ENCODE measurements at regions not wholly inside any gene's neighbourhood (a gene's known extent, or its start where the extent isn't known, plus 50 kb on each side); places are given as distances from the start of the nearest gene placed in this dataset.
"Not testable (repeated sequence)": the region's sequence is repeated elsewhere in the genome, so short reads cannot be mapped to it uniquely, and the experiment has no call there.

DNA sequence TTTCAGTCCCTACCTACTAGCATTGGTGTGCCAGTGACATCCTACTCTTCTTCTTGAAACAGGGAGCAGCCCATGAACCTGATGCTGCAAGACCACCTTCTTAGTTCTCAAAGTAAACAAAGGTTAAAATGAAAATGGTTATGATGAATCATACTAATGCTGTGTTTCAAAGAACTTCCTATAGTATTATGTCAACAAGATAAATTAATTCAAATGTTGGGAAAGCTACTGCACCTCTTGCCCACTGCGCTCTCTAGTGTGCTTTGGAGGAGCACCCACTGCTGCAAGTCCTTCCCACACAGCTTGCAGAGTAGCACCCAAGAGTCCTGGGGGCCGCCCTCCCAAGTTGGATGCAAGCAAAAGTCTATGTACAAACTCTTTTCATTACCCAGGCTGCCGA lies 81.1 kb downstream of the CD200R1L start:
- DNase-seq (ENCODE audit: low read depth in 2 of 2): no peak

DNA sequence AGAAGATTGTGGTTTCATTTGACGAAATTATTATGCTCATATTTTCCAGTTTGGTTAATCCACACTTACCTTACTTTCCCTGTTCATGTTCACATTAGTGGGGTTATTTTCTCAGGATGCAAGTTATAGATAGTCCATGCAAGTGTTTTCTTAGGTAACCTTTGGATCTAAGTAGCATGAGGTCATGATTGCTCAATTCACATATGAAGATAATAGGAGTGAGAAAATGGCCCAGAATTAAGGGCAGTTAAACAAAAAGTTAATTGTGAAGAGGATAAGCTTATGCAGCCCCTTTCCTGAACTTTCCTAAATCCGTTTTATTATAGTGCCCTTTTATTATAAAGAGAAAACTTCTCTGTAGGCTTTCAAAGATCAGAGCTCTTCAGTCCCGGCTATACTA lies 83.4 kb downstream of the CD200R1L start:
- DNase-seq (ENCODE audit: low read depth in 2 of 2): no peak

DNA sequence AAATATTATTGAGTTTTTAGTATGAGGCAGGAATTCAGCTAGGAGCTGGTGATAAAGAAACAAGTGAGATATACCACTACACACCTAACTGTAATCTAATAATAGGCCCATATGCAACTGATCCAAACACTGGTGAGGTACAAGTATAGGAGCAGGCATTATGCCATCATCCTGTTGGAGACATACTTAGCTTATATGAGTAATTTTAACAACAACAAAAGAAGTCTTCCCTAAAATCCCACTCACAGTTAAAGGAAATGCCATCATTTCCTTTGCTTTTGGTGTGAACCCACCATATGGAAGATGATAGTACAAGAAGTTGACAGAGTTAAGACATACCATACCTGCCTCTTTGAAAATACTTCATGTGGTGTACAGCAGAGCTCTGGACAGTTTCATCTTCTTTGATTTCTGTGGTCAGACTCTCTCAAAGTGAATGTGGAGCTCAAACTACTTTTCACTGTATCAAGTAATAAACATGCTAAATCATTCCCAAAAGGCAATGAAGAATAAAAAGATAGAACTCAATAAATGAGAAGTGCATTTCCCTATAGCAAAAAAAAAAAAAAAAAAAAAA lies 85.5 kb downstream of the CD200R1L start:
- no peak for DNase-seq (ENCODE audit: low read depth in 2 of 2)

DNA sequence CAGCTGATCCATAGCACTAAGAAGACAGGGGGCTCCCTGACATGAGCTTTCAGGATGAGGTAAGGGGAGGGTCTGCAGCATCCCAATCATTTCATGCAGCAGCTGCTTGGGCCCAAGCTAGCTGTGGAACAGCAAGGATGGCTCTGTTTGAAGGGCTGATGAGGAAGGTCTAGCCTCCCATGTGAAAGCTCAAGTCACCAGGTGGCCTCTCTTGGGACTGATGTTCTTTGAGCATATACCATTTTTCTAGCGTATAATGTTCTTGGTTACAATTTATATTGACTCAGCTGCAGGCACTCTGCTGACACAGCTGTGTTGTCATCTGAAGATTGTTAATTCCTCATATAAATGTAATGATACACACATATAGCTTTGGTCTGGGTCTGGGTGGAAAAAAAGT lies 87.0 kb downstream of the CD200R1L start:
- no peak for DNase-seq (ENCODE audit: low read depth in 2 of 2)

DNA sequence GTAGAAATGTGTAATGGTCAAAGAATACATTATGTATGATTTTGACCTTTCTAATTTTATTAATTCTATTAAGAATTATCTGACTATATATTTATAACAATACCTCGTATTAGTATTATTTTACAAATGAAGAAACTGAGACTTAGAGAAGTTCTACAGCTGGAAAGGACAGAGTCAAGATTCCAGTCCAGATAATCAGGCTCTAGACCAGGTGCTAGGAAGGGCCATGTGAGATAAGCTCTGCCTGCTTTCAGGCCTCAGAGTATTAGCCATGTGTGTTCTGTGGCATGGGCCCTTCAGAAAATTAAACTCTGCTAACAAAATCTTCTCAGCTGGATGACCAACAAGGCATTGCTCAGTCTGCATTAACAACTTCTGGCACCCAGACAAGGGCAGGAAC lies 87.5 kb downstream of the CD200R1L start:
- no peak for DNase-seq (ENCODE audit: low read depth in 2 of 2)

DNA sequence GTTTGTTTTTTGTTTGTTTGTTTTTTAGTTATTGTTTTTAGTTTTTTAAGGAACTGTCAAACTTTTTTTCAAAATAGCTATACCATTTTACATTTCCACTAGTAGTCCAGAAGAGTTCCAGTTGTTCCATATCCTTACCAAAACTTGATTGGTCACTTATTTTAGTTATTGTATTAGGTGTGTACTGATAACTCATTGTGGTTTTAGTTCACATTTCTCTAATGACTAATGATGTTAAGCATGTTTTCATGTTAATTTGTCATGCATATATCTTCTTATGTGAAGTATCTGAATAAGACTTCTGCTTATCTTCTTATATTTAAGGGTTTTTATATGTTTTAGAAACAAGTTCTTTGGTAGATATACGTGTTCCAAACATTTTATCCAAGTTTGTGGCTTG lies 89.5 kb downstream of the CD200R1L start:
- DNase-seq (ENCODE audit: low read depth in 2 of 2): no peak

DNA sequence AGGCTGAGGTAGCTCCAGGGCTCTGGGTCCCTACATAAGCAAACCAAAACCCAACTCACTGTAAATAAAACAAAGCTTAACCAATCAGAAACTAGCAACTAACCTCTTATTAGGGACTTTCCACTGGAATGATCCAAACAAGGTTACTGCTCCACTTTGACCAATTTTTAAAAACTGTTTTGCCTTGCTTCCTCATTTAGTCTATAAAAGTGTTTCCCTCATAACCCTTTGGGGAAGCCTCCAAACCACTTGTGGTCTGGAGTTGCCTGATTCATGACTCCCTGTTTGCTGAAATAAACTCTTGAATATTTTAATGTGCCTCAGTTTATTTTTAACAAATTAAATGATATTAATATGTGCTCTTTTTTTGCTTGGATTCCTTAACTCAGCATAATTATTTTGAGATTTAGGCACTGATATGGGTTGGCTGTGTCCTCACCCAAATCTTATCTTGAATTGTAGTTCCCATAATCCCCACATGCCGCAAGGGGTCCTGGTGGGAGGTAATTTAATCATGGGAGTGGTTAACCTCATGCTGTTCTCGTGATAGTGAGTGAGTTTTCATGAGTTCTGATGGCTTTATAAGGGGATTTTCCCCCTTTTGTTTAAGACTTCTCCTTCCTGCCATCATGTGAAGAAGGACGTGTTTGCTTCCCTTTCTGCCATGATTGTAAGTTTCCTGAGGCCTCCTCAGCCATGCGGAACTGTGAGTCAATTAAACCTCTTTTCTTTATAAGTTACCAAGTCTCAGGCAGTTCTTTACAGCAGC lies 90.6 kb downstream of the CD200R1L start:
- no peak for DNase-seq (ENCODE audit: low read depth in 2 of 2)

DNA sequence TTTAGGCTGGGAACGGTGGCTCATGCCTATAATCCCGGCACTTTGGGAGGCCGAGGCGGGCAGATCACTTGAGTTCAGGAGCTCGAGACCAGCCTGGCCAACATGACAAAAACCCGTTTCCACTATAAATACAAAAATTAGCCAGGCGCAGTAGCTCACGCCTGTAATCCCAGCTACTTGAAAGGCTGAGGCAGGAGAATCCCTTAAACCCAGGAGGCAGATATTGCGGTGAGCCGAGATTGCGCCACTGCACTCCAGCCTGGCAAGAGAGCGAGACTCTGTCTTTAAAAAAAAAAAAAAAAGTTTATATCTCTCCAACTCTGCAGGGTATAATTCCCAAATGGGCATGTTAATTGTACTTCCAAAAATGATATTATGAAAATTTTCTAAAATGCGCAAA lies 91.6 kb downstream of the CD200R1L start:
- DNase-seq (ENCODE audit: low read depth in 2 of 2): not testable (repeated sequence)

DNA sequence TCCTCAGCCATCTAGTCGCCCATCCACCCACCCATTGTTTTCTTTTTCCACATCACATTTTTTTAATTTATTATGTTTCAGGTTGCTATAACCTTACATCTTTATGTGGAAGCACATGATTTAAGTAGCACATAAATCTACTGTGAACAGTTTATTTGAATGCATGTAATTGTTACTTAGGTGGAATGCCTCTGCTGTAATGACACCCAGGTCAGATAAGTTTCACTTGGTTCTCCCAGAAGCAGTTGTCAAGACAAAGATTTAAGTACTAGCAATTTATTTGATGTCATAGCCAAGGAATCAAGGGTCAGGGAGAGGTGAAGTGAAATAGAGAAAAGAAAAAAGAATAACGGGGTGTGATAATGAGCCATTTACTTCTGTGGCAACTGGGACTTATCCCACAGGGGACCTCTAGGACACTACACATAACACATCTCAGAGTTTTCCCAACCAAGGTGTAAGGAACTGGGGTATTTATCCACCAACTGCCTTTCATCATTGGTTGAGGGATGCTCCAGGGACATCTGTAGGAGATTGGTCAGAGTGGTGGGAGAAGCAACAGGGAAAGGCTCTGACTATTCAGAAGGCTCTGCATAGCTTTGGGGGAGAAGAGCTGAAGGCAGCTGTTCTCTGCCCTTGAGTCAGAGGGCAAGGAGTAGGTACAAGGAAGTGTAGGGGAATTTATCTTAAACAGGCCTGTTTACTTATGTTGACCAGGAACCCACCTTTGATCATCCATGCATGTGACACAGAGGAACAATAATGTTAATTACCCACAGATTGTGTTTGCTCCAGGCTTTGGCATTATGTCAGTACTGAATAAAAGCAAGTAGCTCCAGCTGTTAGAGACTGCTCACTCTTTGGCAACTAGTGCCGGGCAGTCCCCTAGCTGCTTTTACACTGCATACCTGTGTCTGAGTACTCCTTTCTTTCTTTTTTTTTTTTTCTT lies 94.8 kb downstream of the CD200R1L start:
- no peak for DNase-seq (ENCODE audit: low read depth in 2 of 2)

DNA sequence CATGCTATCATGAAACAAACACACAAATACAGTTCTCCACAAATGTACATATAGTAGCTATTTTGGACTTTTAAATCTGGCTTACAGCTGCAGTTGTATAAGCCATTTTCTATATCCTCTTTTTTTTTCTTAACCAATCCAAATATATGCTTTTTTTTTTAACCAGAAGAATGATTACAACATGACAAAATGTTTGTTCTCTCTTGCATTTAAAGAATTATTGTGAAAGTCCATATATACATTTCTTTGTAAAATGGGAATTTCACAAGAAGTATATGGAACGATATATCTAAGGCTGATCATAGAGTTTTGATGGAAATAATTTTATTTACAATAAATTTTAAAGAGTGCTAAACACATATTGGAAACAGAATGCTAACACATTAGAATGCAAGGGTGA lies 95.6 kb downstream of the CD200R1L start:
- no peak for DNase-seq (ENCODE audit: low read depth in 2 of 2)

DNA sequence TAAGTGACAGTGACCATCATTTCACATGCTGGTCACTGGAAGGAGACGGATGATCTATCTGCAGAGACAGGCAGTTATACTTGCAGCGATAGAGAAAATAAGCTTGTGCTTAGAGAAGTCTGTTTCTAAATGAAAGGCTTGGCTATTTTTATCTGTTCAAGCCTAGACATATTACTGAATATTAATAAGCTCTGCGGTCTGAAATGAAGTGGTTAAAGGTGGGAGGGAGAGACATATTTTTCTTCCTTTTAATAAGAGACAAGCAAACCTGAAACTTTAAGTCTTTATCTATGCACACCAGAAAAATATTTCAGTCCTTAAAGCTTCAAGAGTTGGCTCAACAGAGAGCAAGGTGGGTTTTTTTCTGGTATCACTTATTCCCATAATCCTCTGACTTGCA lies 99.0 kb downstream of the CD200R1L start:
- no peak for DNase-seq (ENCODE audit: low read depth in 2 of 2)

DNA sequence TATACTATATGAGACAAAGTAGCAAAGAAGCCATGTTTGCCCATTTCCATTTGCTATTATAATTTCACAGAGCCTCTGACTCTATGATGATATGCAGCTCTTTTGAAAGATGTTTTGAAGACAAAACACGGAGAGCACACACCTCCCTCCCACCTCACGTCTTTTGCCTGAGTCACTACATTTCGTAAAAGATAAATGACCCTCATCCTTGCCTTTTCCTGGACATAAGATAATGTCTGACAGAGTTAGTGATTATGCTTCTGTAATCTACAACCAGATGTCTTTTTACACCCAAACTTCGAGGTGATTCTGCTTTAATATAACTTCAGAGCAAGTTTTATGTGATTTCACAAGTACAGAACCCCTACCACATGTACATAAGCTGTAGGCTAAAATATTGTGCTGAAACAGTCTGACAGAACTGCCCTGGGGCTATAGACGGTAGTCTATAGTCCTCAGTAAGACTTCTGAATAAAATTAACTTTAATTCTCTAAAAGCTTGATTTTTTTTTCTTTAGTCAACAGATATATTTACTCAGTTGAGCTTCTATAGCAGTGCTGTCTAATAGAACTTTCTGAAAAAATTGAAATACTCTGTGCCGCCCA lies 99.9 kb downstream of the CD200R1L start:
- no peak for DNase-seq (ENCODE audit: low read depth in 2 of 2)

DNA sequence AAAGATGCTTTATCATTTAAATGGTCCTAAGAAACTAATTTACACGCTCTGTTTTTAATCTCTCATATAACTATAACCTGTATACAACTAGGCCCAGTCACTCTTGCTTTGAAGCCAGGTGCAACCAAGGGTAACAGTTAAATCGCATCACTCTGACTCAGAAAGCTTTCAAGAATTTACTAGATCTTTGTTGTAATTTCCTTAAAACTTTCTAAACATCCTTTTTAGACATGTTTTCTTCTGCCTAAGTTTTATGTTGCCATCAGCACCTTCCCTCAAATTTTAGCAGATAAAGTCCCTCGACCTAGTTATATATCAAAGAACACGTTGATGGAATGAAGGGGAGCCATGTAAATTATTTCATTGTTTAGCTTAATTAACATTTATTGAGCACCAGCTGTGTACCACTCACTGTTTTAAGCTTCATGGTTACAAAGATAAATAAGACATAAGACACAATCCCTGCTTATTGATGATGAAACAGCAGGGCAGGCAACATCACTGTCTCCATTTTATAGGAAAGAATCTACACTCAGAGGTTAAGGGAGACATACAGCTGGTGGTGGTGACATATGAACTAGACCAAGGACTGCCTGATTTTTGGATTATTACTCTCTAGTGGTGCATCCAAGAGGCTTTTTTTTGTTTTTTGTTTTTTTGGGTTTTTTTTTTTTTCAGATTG lies 101.0 kb downstream of the CD200R1L start:
- no peak for DNase-seq (ENCODE audit: low read depth in 2 of 2)

DNA sequence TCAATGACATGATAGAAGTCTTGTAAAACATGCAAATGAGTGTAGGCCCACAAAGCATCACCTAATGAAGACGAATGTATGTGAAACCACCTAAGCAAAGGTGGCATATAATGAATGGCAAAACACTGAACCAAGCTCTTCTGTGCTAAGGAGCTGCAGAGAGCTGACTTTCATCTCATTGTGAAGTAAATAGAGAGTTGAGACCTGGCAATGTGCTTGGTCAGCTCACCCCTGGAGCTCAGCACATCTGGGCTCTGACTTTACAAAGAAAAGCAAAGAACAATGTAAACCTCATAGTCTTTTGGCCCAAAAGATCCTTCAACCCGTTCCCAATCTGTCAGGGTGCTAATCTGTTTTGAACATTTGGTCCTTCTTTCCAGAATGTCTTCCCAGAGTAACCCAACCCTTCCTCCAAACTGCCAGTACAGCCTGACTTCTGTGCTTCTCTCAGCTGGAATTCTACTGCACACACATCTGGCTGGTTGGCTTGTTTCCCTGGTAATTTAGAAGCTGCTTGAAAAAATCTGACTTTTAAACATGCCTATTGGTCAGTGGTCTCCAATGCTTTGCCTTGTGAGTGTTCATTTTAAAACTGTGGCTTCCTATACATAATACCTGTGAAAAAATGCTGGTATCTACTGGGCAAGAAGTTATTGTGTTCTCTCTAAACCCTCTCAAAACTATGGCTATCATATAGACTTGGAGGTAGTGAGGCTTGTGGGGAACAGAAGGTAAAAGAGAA lies 101.7 kb downstream of the CD200R1L start:
- DNase-seq (ENCODE audit: low read depth in 2 of 2): no peak

DNA sequence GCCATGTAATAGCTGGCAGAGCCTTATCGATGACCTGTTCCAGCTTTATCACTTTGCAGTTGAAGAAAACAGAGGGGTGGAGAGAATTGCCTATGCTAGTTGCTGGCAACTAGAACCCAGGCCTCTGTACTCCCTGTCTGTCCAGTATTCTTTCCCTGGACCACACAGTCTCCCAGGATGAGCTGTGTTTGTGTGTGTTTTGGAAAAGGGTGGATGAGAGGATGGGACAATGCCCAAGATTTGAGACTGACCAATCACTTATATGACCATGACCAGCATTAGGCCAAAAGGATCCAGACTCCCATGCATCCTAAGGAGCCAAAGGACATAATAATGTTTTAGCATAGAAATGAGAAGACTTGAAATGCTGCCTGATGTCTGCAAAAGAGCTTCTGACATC lies 102.6 kb downstream of the CD200R1L start:
- no peak for DNase-seq (ENCODE audit: low read depth in 2 of 2)

DNA sequence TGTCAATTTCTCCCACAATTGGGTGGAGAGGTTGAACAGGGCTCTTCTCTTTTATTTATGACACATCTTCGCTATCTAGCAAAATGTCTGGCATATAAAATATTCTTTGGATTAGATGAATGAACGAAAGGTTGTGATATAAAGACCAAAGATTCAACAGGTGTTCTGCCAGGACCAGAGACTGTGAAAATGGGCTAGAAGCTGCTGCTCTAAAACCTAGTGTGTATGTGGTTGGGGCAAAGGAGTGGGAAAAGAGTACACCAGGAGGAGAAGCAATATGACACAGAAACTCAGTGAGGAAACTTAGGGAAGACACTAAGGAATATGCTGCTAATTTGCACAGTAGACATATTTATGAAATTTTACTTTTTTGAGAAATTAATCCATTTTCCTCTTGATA lies 102.0 kb upstream of the CCDC80 start:
- DNase-seq (ENCODE audit: low read depth in 2 of 2): no peak

DNA sequence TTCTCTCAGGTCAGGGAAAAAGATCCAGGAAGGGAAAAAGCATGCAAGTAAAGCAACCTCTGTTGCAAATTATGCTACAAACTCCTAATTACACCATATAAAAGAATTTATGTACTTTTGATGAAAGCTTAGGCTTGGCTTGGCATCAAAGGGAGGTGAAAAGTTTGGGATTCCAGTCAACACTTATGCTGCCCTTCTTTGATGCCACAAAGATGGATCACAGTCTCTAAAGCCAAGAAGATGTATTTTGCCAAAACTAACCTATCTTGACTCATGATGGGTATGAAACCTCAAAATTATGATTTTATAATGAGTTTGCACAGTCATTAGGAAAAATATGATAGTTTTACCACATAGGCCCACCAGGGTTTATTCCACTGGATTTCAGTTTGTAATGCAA lies 101.0 kb upstream of the CCDC80 start:
- no peak for DNase-seq (ENCODE audit: low read depth in 2 of 2)

DNA sequence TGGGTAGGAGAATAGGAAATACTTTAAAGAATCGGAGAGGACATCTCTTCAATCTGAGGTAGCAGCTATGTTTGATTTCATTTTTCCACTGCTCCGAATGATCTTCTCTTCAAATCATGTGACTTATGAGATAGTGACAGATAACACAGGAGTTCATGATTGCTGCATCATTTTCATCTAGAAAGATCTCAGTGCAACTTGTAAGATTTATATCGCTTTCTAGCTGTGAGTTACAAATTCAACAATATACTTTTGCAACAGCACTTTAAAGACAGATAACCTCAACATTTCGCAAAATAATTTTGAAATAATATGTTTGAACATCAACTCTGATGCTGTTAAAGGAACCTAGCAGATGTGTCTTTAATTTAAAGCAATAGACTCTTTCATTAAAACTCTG lies 99.9 kb upstream of the CCDC80 start:
- DNase-seq (ENCODE audit: low read depth in 2 of 2): no peak

DNA sequence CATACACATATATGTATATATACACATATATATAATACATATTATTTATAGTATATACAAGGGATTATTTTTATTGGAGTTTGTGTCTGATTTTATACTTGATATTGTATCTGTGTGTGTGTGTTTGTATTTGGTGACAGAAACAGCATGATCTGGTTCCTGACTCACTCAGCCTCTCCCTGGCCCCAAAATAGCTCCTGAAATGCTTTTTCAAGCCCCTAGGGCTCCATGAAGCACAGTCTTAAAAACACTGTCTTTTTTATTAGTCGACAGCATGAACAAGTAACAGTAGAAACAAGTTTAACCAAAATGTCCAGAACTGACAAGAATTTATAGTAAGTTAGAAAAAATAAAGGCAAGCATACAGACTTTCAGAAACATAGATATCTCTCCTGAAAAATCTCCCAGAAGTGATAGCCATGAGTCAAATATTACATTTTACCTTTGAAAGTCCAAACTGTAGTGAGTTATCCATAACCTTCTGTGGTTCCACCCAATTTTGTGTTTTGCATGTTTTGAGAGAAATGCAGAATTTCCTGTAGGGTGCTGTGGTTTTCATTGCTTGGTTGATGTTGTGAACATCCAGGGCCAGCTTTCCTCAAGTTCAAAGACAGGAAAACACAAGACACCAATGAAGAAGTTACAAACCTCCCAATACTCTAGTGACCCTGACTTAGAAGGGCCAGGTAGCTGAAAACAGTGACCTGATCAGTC lies 98.5 kb upstream of the CCDC80 start:
- no peak for DNase-seq (ENCODE audit: low read depth in 2 of 2)

DNA sequence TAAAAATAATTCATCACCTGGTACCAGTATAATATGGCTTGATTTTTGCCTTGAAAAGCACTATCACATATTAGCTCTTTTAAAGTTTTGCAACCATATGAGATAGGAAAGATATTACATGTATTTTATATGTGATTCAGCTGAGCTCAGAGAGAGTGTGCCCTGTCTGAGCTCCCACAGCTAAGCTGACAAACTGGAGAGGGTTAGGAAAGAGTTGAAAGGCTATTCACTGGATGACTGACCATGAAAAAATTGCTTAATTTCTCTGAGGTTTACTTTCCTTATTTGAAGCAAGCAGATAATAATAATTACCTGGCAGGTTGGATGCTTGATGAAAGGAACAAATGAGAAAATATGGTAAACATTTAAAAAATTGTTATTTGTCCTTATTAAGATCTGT lies 97.4 kb upstream of the CCDC80 start:
- no peak for DNase-seq (ENCODE audit: low read depth in 2 of 2)

Data from stimulated activated CD4-positive, alpha-beta T cell treated with anti-CD3 and anti-CD28 coated beads, Interleukin-4, amount 100 ng/mL, for 48 hours (primary cell).